ENCODE measurements at regions not wholly inside any gene's neighbourhood (a gene's known extent, or its start where the extent isn't known, plus 50 kb on each side); places are given as distances from the start of the nearest gene placed in this dataset.
"Not testable (repeated sequence)": the region's sequence is repeated elsewhere in the genome, so short reads cannot be mapped to it uniquely, and the experiment has no call there.

DNA sequence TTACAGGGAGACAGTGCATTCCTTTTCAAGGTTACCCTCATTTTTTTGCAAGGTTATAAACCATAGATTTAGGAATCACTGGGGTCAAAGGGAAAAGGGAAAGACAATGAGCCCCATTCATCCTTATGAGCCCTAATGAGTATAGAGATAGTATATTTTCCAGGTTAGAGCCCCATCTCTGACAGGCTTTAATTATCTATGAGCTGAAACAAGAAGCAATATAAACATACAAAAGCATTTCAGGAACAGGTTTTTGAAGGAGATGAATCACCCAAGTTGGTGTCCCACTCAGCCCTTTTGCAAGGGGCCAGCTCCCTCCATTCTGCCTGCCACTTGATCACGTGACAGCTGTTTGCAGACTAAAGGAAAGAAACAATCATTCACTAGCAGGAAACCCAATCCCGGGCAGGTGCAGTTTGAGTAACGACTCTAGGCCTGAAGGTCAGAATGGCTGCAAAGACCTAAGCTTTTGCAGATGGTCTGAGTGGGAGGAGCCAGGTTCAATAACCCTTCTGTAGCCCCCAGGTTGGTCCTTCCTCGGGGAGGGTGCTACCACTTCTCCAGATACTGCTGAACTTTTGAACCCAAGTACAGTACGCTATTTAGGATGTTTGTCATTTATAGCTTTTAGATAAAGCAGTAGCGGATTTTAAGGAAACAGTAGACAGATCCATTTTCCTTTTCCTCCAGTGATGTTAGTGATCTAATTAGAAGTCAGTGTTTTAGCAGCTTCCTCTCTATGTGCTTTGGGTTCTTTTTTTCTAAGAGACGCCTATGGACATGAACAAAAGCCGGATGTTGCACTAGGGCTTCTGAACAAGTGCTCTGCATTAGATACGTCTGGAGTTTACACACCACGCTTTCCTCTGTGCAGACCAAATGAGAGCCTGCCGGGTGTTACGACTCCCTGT is 253.2 kb downstream of the SOX4 start:
- DNase-seq (ENCODE audit: low read depth, low spot score), result peak; percentile 85

DNA sequence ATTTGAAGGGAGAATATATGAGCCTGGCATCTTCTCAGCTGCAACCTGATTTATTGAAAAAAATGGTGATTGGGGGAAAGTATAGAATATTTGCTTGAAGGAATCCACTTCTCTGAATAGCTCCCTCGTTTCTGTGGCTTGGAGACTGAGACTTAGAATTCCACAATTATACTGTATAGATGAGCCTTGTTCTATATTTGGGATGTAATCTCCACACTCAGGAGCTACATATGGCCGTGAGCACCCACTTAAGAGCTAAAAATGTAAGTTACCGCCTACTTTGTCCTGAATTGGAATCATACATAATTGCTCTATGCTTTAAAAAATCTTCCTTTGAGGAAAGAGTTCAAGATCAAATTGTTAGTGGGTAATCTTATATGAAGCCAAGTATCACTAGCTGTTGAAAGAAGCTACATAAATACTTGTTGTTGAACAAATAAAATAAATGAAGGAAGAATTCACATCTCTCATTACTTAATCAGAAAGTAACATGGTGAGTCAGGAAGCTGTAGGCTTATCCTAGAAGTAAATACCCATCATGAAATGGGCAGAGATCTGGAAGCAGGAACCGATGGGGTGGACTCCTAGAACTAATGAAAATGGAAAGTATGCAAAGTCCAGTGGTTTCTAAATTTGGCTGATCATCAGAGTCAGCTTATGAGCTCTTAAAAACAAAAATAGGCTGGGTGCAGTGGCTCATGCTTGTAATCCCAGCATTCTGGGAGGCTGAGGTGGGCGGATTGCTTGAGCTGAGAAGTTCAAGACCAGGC is 254.3 kb downstream of the SOX4 start:
- DNase-seq (ENCODE audit: low read depth, low spot score), result no peak

DNA sequence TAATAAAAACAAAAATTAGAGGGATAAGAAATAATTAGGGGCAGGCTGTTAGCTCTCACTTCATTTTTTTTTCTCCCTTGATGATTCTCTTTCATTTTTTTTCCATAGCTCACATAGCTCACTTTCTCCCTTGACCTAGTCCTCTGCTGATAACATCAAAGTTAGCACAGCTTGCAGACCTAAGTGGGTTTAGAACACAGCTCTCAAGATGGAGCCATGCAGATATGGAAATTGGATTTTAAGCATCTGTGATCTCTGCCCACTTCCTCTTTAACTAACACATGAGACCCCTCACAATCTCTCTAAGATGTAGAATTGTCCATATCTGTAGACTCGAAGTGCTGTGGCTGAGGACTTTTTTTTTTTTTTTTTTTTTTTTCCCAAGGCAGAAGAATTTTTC is 257.1 kb downstream of the SOX4 start:
- DNase-seq (ENCODE audit: low read depth, low spot score), result no peak

DNA sequence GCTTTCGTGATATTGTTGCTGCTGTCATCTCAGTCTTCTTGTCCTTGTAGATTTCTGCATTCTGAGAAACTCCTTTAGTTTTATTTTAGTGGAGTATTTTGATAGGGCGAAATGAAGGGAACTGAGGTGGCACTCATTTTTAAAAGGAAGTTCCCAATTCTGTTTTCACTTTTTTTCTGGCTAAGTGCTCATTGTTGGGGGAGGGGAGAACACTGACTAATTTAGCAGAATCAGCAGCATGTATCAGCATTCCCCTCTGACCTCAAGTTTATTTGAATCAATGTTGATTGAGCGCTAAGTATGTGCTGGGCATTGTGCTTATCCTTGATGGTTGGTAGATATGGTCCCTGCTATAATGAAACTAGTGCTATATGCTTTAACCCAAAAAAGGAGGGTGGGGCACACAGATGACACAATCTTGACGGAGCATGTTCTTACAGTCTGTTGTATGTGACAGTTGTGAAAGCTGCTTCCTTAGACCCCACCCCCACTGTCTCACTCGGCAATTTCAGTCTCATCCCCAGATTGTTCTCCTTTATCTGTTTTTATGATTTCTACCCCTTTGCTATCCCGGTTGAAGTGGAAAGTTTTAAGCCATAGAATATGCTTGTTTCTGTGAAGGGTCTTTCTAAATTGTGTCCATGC is 262.4 kb downstream of the SOX4 start:
- DNase-seq (ENCODE audit: low read depth, low spot score), result no peak

DNA sequence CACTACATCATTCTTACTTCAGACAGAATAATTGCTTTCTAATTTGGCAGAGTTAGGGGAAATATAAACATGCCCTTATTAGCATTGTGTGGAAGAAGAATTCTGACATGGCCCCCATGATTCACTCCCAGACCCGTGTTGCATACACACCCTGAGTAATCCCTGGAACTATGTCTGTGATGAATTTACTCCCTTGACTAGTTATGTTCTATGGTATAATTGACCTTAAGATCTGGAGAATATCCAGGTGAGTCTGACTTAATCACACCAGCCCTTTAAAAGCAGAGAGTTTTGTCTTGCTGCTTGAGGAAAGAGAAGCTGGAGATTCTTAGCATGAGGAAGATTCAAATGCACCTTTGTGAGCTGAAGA is 262.9 kb downstream of the SOX4 start:
- DNase-seq (ENCODE audit: low read depth, low spot score), result no peak

DNA sequence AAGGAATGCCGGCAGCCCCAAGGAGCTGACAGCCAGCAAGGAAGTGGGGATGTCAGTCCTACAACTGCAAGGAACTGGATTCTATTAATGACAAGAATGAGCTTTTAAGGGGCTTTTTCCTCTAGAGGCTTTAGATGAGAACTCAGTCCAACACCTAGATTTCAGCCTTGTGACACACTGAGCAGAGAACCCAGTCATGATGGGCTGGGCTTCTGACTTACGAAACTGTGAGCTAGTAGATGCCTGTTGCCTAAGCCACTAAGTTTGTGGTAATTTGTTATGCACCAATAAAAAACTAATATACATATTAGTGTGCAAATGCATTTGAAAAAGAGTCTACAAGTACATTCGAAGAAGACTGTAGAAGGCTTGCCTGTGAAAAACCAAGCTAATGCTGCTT is 263.3 kb downstream of the SOX4 start:
- no peak for DNase-seq (ENCODE audit: low read depth, low spot score)

DNA sequence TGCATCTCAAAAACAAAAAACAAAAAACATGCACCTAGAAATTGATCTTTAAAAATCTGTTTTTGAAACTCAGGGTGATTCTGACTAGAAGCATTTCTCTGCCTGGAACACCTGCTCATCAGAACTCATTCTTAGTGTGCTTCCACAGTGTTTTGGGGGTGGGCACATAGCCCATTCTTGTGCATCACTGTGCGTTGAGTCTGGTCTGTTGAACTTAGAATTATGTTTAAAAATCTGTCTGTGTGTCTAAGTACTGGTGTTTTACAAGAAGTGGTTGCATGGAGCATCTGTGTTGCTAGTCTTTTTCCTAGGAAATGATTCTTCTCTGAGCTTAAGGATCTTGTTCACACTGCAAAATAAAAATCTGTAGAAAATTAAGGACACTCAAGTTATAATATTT is 264.5 kb downstream of the SOX4 start:
- DNase-seq (ENCODE audit: low read depth, low spot score), result no peak

DNA sequence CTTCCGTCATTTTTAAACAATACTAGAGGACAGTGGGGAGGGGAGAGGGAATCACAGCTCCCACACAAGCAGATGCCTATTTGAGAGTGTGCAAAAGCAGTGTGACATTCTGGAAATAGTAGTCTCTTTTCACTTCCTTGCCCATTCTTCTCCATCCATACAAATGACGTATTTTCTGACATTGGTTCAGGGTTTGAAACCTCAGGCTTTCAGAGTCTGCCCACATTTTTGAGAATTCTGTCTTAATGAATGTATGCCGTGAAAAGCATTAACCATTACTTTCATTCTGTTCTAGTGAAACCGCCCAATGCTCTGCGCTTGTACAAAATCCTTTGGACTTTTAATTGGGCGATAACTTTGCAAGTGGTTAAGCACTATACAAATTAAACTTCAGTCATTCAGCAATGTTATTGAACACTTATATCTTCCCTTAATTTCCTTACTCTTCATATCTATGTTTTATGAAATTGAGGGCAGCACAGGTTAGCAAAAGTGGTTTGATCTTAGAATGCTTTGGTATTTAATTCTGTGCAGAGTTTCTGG is 265.7 kb downstream of the SOX4 start:
- DNase-seq (ENCODE audit: low read depth, low spot score), result no peak

DNA sequence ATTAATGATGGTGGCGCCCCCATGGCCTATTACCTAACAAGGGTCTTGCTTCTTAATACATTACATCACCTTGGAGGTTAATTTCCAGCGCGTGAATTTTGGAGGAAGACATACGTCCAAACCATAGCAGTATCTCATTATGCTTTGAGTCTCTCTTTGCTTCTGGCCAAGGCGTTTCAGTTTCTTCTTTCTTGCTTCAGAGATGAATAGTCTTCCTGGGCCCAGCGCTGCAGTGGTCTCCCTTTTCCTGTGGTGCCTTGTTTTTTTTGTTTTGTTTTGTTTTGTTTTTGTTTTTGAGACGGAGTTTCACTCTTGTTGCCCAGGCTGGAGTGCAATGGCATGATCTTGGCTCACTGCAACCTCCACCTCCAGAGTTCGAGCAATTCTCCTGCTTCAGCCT is 268.4 kb downstream of the SOX4 start:
- DNase-seq (ENCODE audit: low read depth, low spot score), result no peak

DNA sequence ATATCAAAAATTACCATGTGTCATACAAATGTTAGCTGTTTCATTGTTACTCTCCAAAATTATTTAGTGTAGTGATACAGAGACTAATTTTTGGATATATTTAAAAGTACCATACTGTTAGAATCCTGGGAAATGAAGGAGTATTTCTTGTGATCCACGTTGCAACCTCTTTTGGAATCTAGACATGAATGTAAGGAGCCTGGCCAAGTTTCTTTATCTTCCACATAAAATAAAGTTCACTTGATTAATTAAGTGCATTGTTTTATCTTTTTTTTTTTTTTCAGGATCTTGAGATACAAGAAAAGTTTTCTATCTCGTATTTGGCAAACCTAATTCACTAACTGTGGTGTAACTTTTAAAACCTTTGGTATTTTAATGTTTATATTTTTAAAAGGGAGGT is 270.7 kb downstream of the SOX4 start:
- no peak for DNase-seq (ENCODE audit: low read depth, low spot score)

DNA sequence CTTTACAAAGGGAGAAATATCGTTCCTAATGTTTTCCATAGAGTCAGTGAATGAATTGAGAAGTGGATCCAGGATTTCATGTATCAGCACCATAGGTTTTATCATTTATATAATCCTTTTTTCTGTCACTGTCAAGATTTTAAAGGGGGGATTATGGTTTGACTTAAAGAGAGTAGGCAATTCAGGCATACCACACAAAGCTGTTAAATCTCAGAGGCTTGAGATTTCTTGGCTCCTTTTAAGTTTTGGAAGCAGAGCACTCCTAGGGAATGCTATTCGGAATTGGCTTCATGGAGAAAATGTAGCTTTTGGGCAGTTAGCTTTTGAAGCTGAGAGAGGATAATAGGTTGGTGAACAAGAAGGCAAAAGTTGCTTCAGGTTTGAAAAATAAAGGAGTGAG is 274.7 kb downstream of the SOX4 start:
- no peak for DNase-seq (ENCODE audit: low read depth, low spot score)

DNA sequence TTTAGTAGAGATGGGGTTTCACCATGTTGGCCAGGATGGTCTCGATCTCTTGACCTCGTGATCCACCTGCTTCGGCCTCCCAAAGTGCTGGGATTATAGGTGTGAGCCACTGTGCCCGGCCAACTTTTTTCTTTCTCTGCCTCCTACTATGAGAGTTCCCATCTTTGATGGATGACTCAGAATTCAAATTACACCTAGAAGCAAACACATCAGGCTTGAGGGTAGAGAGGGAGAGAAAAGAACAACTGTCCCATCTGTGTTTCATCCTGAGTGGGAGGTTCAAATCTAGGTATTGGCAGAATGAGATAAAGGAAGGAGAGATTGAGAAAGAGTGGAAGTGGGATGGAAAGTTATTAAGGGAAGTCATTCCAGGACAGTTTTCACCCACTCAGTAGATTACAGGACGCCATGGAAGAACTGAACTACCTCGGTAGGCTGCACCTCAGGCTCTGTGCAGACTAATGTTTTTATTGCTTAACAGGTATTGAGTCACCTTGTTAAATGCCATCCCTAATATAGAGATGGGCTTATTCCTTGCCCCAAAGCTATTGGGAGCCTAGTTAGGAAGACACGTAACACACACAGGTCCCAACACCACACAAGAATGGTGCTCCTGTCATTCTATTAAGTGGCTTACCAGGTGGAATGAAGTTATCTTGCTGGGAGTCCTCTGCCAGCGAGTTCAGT is 275.7 kb downstream of the SOX4 start:
- DNase-seq (ENCODE audit: low read depth, low spot score), result no peak

DNA sequence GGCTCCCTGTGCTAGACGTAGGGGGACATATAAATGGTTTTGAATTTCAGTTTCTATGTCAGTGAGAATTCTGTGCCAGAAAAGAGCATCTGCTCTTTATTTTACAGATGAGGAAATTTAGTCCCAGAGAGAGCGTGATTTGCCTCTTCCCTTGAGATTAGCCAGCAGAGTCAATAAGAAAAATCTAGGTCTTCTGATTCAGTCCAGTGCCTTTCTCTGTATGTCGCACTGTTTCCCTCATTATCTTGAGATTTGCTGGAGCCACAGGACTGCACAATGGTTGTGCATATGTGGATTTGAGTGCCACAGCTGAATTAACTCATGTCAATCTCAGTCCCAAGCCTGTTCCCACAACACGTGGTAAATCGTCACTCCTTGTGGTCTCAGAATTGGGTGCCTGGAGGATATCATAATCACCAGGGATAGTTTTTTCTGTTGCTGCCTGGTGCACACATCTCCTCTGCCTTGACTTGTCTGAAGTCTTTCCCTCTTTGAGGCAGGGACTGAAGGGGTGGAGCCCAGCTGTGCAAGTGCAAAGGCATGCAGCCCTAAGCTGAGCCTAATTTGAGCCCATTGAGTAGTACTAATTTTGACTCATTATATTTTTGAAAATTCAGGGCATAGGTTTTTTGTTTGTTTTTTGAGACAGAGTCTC is 276.7 kb downstream of the SOX4 start:
- DNase-seq (ENCODE audit: low read depth, low spot score), result no peak

DNA sequence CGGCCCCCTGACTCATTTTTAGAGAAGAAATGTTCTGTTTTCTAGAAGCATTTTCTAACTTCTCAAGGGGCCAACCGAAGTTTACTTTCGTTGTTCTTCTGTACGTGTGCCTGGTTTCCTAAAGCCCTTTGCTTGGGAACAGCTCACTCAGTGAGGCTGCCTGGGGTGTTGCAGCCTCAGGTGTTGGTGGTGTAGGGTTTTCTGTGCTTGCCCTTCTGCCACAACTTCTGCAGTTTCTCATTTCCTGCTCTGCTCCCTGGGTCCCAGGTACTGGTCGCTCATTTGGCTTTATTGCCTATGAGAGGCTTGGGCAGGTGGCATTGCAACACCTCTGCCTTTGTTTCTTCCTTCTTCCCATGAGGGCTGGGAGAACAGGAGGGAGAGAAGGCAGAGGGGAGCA is 278.3 kb downstream of the SOX4 start:
- DNase-seq (ENCODE audit: low read depth, low spot score), result no peak

DNA sequence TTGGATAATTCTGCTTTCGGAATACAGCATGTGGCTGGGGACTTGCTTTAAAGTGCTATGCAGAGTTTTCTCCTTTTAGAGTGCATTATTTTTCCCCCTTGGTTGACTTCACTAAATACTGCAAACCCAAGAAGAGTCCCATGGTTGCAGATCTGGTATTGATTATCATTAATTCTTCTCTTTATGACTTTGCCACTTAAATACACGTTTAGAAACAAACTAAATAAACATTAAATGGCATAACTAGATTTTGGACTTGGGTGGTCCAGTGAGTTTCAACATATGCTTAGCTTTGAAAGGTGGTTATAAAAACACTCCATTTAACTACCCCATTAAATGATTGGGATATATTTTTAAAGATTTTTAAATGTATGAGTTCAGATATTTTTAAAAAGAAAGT is 279.2 kb downstream of the SOX4 start:
- DNase-seq (ENCODE audit: low read depth, low spot score), result no peak

DNA sequence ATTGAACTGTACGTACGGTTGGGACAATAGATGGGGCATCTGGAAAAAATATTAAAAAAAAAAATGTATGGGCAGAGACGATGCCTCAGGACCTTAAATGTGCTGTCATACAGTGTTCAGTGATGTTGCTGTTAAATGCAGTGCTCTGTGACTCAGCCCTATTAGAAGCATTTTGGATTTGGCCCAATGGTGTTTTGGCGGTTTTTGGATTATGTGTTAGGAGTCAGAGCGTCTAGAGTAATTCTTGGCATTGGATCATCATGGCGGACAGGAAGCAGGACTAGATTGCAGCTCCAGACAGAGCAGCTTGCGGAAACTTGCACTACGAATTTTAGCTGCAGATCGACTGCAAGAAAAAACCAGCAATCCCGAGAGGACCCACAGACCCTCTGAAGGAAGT is 280.0 kb downstream of the SOX4 start:
- DNase-seq (ENCODE audit: low read depth, low spot score), result peak; percentile 46

DNA sequence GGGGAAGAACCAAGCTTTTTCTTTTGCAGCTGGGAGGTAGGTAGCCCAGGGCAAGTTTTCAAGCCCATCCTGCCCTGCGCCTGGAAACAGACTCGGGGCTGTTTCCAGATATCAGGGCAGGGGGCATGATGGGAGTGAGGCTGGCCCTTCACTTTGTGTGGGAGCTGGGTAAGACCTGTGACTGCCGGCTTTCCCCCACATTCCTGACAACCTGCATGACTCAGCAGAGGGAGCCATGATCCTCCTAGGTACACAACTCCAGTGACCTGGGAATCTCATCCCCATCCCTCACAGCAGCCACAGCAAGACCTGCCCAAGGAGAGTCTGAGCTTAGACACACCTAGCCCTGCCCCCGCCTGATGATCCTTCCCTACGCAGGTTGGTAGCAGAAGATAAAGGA is 280.8 kb downstream of the SOX4 start:
- DNase-seq (ENCODE audit: low read depth, low spot score), result no peak

DNA sequence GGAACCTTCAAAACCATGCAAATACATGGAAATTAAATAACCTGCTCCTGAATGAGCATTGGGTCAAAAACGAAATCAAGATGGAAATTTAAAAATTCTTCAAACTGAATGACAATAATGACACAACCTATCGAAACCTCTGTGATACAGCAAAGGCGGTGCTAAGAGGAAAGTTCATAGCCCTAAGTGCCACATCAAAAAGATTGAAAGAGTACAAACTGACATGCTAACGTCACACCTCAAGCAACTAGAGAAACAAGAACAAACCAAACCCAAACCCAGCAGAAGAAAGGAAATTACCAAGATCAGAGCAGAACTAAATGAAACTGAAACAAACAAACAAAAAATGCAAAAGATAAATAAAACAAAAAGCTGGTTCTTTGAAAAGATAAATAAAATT is 283.5 kb downstream of the SOX4 start:
- DNase-seq (ENCODE audit: low read depth, low spot score), result not testable (repeated sequence)

DNA sequence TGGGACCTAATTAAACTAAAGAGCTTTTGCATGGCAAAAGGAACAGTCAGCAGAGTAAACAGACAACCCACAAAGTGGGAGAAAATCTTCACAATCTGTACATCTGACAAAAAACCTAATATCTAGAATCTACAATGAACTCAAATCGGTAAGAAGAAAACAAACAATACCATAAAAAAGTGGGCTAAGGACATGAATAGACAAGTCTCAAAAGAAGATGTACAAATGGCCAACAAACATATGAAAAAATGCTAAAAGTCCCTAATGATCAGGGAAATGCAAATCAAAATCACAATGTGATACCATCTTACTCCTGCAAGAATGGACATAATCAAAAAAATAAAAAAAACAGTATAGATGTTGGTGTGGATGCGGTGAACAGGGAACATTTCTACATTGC is 286.7 kb downstream of the SOX4 start:
- DNase-seq (ENCODE audit: low read depth, low spot score), result not testable (repeated sequence)

DNA sequence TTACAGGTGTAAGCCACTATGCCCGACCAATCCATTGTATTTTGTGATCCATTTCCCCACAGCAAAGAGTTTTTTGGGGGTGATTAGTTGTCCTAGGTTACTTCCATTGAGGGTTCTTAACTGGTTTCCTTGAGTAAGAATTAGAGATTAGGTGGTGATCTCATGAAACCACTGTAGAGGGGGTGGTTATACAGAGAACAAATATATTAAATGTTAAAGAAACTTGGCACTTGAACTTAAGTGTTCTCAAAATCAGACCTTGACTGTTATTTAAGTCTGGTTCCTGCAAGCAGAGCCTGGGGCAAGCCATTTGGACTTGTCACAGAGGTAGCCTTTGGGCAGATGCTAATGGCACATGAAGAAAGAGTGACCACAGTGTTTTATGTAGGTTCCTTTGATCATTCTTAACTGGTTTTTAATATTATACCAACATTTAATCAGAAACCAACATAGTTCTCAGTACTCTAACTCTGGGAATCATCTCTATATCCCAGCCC is 288.5 kb downstream of the SOX4 start:
- DNase-seq (ENCODE audit: low read depth, low spot score), result no peak

Data from pulmonary artery endothelial cell (primary cell).